Activated naive CD4-positive, alpha-beta T cell treated with anti-CD3 and anti-CD28 coated beads, Interleukin-2, amount 50 U/mL, for 16 hours (primary cell): ENCODE measurements at regions not wholly inside any gene's neighbourhood (a gene's known extent, or its start where the extent isn't known, plus 50 kb on each side); places are given as distances from the start of the nearest gene placed in this dataset.
"Not testable (repeated sequence)": the region's sequence is repeated elsewhere in the genome, so short reads cannot be mapped to it uniquely, and the experiment has no call there.

Source experiments
- DNase-seq: peaks from one replicate; pipeline ENCODE4 v3.0.0-alpha.2; 2020

DNA sequence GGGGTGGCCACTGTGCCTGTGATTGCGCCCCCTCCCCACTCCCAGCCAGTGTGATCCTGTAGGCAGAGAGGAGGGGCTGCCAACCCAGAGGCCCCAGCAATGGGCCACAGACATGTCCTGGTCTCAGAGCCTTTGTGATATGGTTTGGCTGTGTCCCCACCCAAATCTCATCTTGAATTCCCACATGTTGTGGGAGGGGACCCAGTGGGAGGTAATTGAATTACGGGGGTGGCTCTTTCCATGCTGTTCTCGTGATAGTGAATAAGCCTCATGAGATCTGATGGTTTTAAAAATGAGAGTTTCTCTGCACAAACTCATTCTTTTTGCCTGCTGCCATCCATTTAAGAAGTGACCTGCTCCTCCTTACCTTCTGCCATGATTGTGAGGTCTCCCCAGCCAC is 56.8 kb upstream of the ZNF469 start:
- DNase-seq, result no peak

- no peak for DNase-seq
Observed at GRCh38 chr16:88326611-88327485, 55.9 kb upstream of the ZNF469 start.

- no peak for DNase-seq
Observed at GRCh38 chr16:88327561-88328312, 55.0 kb upstream of the ZNF469 start.

DNA sequence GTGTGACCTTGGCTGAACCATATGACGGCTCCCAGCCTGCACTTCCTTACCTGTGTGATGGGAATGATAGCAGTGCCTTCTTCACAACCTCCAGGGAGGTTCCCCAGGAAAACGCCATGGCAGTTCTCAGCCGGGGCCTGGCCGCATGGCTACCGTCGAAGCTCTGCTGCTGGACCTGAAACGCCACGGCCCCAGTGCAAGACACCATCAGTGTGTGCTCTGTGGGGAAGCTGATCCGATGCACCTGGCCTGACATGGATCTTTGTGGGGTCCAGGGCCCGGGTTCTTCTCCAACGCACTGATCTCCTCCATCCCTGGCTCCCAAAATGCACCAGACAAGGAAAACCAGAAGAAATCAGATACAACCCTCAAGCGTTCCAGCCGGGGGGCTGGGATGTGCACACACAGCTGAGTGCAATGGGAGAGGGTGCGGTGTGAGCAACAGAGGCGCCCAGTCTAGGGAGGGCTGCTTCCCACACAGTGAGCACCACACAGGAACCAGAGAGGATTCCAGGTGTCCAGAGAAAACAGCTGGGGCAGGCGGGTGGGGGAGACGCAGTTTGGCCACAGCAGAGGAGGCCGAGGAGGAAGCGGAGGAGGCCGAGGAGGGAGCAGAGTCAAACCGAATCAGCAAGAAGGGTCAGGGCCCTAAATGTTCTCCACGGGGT is 54.3 kb upstream of the ZNF469 start:
- DNase-seq, result no peak

GRCh38 chr16:88329726-88330700 is 52.7 kb upstream of the ZNF469 start:
- DNase-seq, result no peak

- no peak for DNase-seq
Observed at GRCh38 chr16:88330971-88331890, 51.5 kb upstream of the ZNF469 start.

GRCh38 chr16:88331989-88332920 is 50.5 kb upstream of the ZNF469 start:
- no peak for DNase-seq

GRCh38 chr16:88332921-88333825 is 49.6 kb upstream of the ZNF469 start:
- DNase-seq, result not testable (repeated sequence)
